Esophagus squamous epithelium (tissue), 5 donors: ENCODE measurements at regions not wholly inside any gene's neighbourhood (a gene's known extent, or its start where the extent isn't known, plus 50 kb on each side); places are given as distances from the start of the nearest gene placed in this dataset.

Source experiments
- DNase-seq: peaks from one replicate; lab custom pipeline; 2025; lab: John Stamatoyannopoulos, UW
- H3K27ac ChIP-seq, 4 donors: fragments of 200-600 bp; sonication (generic); one replicate each; pipeline ENCODE4 v1.5.1; 2016 to 2019; ENCODE audit warnings: mild to moderate bottlenecking in 1 of 4
- H3K27me3 ChIP-seq, 4 donors: fragments of 200-600 bp; sonication (generic); 1 replicate in 3 of 4; 2 replicates in 1 of 4; pipeline versions ENCODE4 v1.5.1 to v1.6.0; 2017 to 2021; ENCODE audit warnings: antibody characterized with exemption in 1 of 4
- H3K36me3 ChIP-seq, 3 donors: fragments of 200-600 bp; sonication (generic); one replicate each; pipeline ENCODE4 v1.5.1; 2016 to 2019
- H3K4me1 ChIP-seq, 3 donors: fragments of 200-600 bp; sonication (generic); one replicate each; pipeline ENCODE4 v1.5.1; 2017 to 2019
- H3K4me3 ChIP-seq, 4 donors: fragments of 200-600 bp; sonication (generic); 1 replicate in 3 of 4; 2 replicates in 1 of 4; pipeline ENCODE4 v1.5.1; 2016 to 2019; ENCODE audit warnings: mild to moderate bottlenecking in 2 of 4, moderate library complexity in 1 of 4
- H3K9me3 ChIP-seq, 3 donors: fragments of 200-600 bp; sonication (generic); one replicate each; pipeline ENCODE4 v1.5.1; 2016 to 2019
- POLR2A ChIP-seq, 4 donors: fragments of 450-650 bp; IDR thresholded peaks; one replicate each; pipeline ENCODE4 v1.6.1; 2017; ENCODE audit warnings: antibody characterized with exemption in 4 of 4, mild to moderate bottlenecking in 4 of 4, moderate library complexity in 3 of 4
- WGBS, 2 donors: methylation state at CpG; one replicate each; pipeline ENCODE4 v1.1.5; 2018; 5-methylcytosine and 5-hydroxymethylcytosine counted together
- intact Hi-C: fragments of 100-400 bp; cut with DNase I; formaldehyde crosslinking; loops from one replicate; pipeline ENCODE4 v1.15.0; 2022
- TF ChIP-seq, protein P1 (sequence below), 6 experiments: fragments of 450-650 bp in 4 of 6; fragments of 200-600 bp in 2 of 6; sonication (generic) in 2 of 6; IDR thresholded peaks; one replicate each; pipeline ENCODE4 v1.5.1; 2016 to 2019; ENCODE audit warnings: antibody characterized with exemption in 6 of 6, mild to moderate bottlenecking in 4 of 6, moderate library complexity in 4 of 6
- donor health status: DM: yes; HTN: yes; CAD: no.

DNA sequence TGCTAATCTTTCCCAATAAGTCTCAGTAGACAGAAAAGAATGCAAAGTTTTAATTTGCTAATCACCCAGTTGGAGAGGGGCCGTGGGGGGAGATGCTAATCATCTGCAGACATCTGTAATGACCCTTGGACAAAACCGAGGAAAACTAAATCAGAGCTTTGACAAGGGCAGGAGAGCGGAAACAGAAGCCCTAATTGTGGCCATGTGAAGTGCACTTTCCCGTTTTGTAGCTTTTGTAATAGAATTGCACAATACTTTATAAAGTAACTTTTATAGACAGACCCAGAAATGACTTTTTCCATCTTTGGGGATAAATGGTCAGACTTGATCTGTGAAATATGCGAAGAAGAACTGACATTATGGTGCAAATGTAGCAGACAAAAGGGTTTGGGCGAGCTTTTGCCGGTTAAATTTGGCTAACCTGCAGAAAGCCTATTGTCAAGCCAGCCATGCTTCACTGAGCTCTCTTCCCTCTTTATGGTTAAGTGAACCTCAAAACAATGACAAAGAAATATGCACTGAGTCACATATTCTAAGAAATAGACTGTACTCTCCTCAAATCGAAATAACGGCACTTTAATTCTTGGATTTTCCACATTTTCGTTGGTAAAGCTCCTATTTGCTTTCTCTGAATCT, 980.1 kb upstream of the POU3F3 start:
- Histone ChIP-seq H3K27me3 (no peaks in the 10 kb centered on the region), H3K4me3 (no peak overlapping the region), H3K36me3 (no peaks in the 10 kb centered on the region), H3K27ac (no peak overlapping the region), H3K9me3 (no peaks in the 10 kb centered on the region), H3K4me1 (no peaks in the 10 kb centered on the region)
- no peak for TF ChIP-seq POLR2A (IDR thresholded peaks at IDR 0.05)
- TF ChIP-seq, protein P1, sequence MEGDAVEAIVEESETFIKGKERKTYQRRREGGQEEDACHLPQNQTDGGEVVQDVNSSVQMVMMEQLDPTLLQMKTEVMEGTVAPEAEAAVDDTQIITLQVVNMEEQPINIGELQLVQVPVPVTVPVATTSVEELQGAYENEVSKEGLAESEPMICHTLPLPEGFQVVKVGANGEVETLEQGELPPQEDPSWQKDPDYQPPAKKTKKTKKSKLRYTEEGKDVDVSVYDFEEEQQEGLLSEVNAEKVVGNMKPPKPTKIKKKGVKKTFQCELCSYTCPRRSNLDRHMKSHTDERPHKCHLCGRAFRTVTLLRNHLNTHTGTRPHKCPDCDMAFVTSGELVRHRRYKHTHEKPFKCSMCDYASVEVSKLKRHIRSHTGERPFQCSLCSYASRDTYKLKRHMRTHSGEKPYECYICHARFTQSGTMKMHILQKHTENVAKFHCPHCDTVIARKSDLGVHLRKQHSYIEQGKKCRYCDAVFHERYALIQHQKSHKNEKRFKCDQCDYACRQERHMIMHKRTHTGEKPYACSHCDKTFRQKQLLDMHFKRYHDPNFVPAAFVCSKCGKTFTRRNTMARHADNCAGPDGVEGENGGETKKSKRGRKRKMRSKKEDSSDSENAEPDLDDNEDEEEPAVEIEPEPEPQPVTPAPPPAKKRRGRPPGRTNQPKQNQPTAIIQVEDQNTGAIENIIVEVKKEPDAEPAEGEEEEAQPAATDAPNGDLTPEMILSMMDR (IDR thresholded peaks at IDR 0.05): no peak
- 46 to 50% methylated on average over 10 of the region's 10 CpGs for whole genome bisulfite sequencing, 2 donors
- DNase-seq: no peak
- intact Hi-C loops: no loop called here

DNA sequence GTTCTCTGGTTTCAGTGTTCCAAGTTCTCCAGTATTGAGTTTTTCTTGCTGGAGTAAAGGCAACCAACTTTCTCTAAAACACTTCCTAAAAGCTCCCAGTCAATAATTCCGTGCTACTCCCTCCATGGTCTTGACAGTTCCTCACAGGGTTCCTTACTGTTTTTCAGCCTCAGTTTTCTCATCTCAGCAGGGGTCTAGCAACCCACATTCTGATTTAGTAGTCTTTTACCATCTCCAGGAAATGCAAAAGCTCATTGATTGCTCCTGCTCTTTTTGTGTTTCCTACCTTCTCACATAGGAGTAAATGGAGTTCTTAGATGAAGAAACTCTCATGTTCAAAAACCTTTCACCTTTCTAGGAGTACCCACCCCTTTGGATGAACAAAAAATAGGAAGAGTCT, 978.8 kb upstream of the POU3F3 start:
- Histone ChIP-seq H3K36me3 (no peaks in the 10 kb centered on the region), H3K27ac (no peak overlapping the region), H3K4me1 (no peaks in the 10 kb centered on the region), H3K9me3 (no peaks in the 10 kb centered on the region), H3K27me3 (no peaks in the 10 kb centered on the region), H3K4me3 (no peak overlapping the region)
- 29 to 36% methylated on average over 1 of the region's 1 CpG for WGBS, 2 donors
- DNase-seq: no peak
- TF ChIP-seq, protein P1 (IDR thresholded peaks at IDR 0.05): no peak
- no peak for TF ChIP-seq POLR2A (IDR thresholded peaks at IDR 0.05)
- intact Hi-C loops: no loop called here

DNA sequence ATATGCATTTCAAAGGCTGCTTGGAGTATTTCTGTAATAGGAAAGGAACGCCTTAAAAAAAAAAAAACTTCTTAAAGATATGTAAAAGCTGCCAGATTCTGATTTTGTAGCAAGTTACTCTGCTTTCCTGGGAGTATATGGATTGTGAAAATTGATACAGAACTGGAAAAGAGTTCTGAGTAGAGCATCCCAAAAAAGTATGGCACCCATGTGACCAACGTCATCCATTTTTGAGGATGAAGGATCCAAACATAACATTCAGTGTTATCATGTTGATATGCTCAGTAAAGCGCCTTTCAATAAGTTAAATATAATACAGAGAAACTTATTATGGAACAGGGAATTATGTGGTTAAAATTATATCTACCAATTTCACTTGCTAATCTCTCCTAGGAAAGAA, 978.4 kb upstream of the POU3F3 start:
- no peaks in the 10 kb centered on the region for H3K4me1 ChIP-seq
- no peaks in the 10 kb centered on the region for H3K9me3 ChIP-seq
- WGBS, 2 donors: 41 to 62% methylated on average over 3 of the region's 3 CpGs
- no peak overlapping the region for H3K27ac ChIP-seq
- no peak overlapping the region for H3K4me3 ChIP-seq
- no peaks in the 10 kb centered on the region for H3K27me3 ChIP-seq
- H3K36me3 ChIP-seq: no peaks in the 10 kb centered on the region
- DNase-seq: no peak
- TF ChIP-seq, protein P1 (IDR thresholded peaks at IDR 0.05): no peak
- TF ChIP-seq POLR2A (IDR thresholded peaks at IDR 0.05): no peak
- intact Hi-C loops: no loop called here

DNA sequence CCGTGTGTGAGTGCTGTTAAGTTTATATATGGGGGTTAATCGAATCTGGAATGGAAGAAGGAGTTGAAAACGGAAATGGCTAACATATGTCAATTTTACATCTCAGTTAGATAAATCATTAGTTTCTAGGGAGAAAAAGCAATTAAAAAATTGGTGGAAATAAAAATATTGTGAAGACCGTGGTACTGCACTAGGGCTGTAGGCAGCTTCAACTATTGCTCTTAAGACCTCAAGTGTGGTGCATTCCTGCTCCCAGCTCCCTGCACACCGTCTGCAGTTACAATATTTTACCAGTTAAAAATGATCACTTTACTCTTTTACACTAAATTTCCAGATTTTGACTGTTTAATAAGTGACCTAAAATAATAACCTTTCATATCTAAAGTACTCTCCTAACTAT, 977.3 kb upstream of the POU3F3 start:
- TF ChIP-seq POLR2A (IDR thresholded peaks at IDR 0.05): no peak
- TF ChIP-seq, protein P1 (IDR thresholded peaks at IDR 0.05): no peak
- intact Hi-C loops: no loop called here
- 64 to 75% methylated on average over 5 of the region's 5 CpGs for WGBS, 2 donors
- H3K9me3 ChIP-seq: no peaks in the 10 kb centered on the region
- no peaks in the 10 kb centered on the region for H3K4me1 ChIP-seq
- H3K27me3 ChIP-seq: no peaks in the 10 kb centered on the region
- no peak overlapping the region for H3K4me3 ChIP-seq
- H3K36me3 ChIP-seq: no peaks in the 10 kb centered on the region
- H3K27ac ChIP-seq: no peak overlapping the region
- DNase-seq: no peak

DNA sequence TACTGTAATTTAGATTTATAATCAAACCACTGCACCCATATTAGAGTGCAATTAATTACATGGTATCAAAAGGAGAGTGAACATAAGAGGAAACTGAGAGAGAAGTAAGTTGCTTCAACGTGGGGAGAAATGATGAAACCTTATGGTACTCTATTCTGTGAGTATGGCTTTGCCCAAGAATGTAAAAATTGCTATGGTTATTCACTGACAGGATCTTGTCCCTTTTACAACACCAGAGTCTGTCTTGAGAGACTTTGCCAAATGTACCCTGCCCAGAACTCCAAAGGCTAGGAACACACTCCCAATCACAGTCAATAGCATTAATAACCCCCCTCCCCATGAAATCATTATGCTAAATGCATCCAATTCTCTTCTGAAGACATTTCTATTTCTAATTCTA, 974.8 kb upstream of the POU3F3 start:
- H3K36me3 ChIP-seq: no peaks in the 10 kb centered on the region
- H3K4me3 ChIP-seq: no peak overlapping the region
- TF ChIP-seq POLR2A (IDR thresholded peaks at IDR 0.05): no peak
- TF ChIP-seq, protein P1 (IDR thresholded peaks at IDR 0.05): no peak
- H3K27ac ChIP-seq: no peak overlapping the region
- intact Hi-C loops: no loop called here
- WGBS, 2 donors: 47 to 67% methylated on average over 1 of the region's 1 CpG
- no peaks in the 10 kb centered on the region for H3K27me3 ChIP-seq
- DNase-seq: no peak
- no peaks in the 10 kb centered on the region for H3K4me1 ChIP-seq
- no peaks in the 10 kb centered on the region for H3K9me3 ChIP-seq
